Left ventricle myocardium inferior (tissue), 1 donor: ENCODE measurements at regions not wholly inside any gene's neighbourhood (a gene's known extent, or its start where the extent isn't known, plus 50 kb on each side); places are given as distances from the start of the nearest gene placed in this dataset.

Source experiments
- DNase-seq: peaks from one replicate; pipeline ENCODE4 v3.0.0-alpha.2; 2020
- H3K27ac ChIP-seq: fragments of 200-600 bp; replicated peaks from 2 replicates; pipeline ENCODE4 v1.8.0; 2021
- H3K27me3 ChIP-seq: fragments of 200-600 bp; 2 replicates; pipeline ENCODE4 v1.8.0; 2021; ENCODE audit warnings: low read depth
- H3K36me3 ChIP-seq: fragments of 200-600 bp; 2 replicates; pipeline ENCODE4 v1.8.0; 2021
- H3K4me1 ChIP-seq: fragments of 200-600 bp; 2 replicates; pipeline ENCODE4 v1.8.0; 2021
- H3K4me3 ChIP-seq: fragments of 200-600 bp; 2 replicates; pipeline ENCODE4 v1.8.0; 2021; ENCODE audit warnings: mild to moderate bottlenecking, moderate library complexity
- H3K9me3 ChIP-seq: fragments of 200-600 bp; replicated peaks from 2 replicates; pipeline ENCODE4 v1.8.0; 2021
- intact Hi-C: fragments of 100-400 bp; cut with micrococcal nuclease; formaldehyde crosslinking; loops from one replicate; pipeline ENCODE4 v1.11.0; 2022
- TF ChIP-seq, protein P1 (sequence below): fragments of 200-600 bp; IDR thresholded peaks from 2 replicates; pipeline ENCODE4 v1.8.0; 2021; ENCODE audit warnings: antibody characterized with exemption, mild to moderate bottlenecking, borderline replicate concordance
- donor health status: DM: no; HTN: yes; CAD: no; lungs with severe emphysema.

GRCh38 chr13:22086597-22087330 is 415.9 kb downstream of the FGF9 start:
- Histone ChIP-seq H3K27me3 (peaks cover 17% of the 10 kb centered on the region), H3K9me3 (no peaks in the 10 kb centered on the region), H3K4me1 (no peaks in the 10 kb centered on the region), H3K27ac (no peak overlapping the region), H3K4me3 (no peak overlapping the region), H3K36me3 (no peaks in the 10 kb centered on the region)
- no peak for DNase-seq
- intact Hi-C loops = no loop called here
- TF ChIP-seq, protein P1, sequence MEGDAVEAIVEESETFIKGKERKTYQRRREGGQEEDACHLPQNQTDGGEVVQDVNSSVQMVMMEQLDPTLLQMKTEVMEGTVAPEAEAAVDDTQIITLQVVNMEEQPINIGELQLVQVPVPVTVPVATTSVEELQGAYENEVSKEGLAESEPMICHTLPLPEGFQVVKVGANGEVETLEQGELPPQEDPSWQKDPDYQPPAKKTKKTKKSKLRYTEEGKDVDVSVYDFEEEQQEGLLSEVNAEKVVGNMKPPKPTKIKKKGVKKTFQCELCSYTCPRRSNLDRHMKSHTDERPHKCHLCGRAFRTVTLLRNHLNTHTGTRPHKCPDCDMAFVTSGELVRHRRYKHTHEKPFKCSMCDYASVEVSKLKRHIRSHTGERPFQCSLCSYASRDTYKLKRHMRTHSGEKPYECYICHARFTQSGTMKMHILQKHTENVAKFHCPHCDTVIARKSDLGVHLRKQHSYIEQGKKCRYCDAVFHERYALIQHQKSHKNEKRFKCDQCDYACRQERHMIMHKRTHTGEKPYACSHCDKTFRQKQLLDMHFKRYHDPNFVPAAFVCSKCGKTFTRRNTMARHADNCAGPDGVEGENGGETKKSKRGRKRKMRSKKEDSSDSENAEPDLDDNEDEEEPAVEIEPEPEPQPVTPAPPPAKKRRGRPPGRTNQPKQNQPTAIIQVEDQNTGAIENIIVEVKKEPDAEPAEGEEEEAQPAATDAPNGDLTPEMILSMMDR = no peak

GRCh38 chr13:22090106-22090505 is 419.2 kb downstream of the FGF9 start:
- no peak for DNase-seq
- H3K9me3 ChIP-seq = no peaks in the 10 kb centered on the region
- no peaks in the 10 kb centered on the region for H3K4me1 ChIP-seq
- peaks cover 9% of the 10 kb centered on the region for H3K27me3 ChIP-seq
- no peak overlapping the region for H3K4me3 ChIP-seq
- TF ChIP-seq, protein P1 = no peak
- H3K36me3 ChIP-seq = no peaks in the 10 kb centered on the region
- intact Hi-C loops = no loop called here
- no peak overlapping the region for H3K27ac ChIP-seq

- H3K36me3 ChIP-seq = no peaks in the 10 kb centered on the region
- intact Hi-C loops = no loop called here
- peaks cover 4% of the 10 kb centered on the region for H3K27me3 ChIP-seq
- no peaks in the 10 kb centered on the region for H3K4me1 ChIP-seq
- no peak overlapping the region for H3K4me3 ChIP-seq
- no peak overlapping the region for H3K27ac ChIP-seq
- TF ChIP-seq, protein P1 = no peak
- H3K9me3 ChIP-seq = no peaks in the 10 kb centered on the region
- no peak for DNase-seq
Measured at GRCh38 chr13:22091222-22091970, 420.5 kb downstream of the FGF9 start.

- TF ChIP-seq, protein P1 = no peak
- intact Hi-C loops = no loop called here
Measured at GRCh38 chr13:22091971-22092300, 421.1 kb downstream of the FGF9 start.

GRCh38 chr13:22092791-22093560 is 422.1 kb downstream of the FGF9 start:
- TF ChIP-seq, protein P1 = no peak
- Histone ChIP-seq H3K27me3 (no peaks in the 10 kb centered on the region), H3K27ac (no peak overlapping the region), H3K9me3 (no peaks in the 10 kb centered on the region), H3K36me3 (no peaks in the 10 kb centered on the region), H3K4me1 (no peaks in the 10 kb centered on the region), H3K4me3 (no peak overlapping the region)
- no peak for DNase-seq
- intact Hi-C loops = no loop called here

More at GRCh38 chr13:22091971-22092300, 421.1 kb downstream of the FGF9 start:
- H3K36me3 ChIP-seq = no peaks in the 10 kb centered on the region
- H3K27ac ChIP-seq = no peak overlapping the region
- no peaks in the 10 kb centered on the region for H3K4me1 ChIP-seq
- no peaks in the 10 kb centered on the region for H3K9me3 ChIP-seq
- no peaks in the 10 kb centered on the region for H3K27me3 ChIP-seq
- H3K4me3 ChIP-seq = no peak overlapping the region
- DNase-seq = no peak
